ENCODE measurements at regions not wholly inside any gene's neighbourhood (a gene's known extent, or its start where the extent isn't known, plus 50 kb on each side); places are given as distances from the start of the nearest gene placed in this dataset.
"Not testable (repeated sequence)": the region's sequence is repeated elsewhere in the genome, so short reads cannot be mapped to it uniquely, and the experiment has no call there.

- no peak for DNase-seq (ENCODE audit: low read depth)
Measured at GRCh38 chr2:59428940-59429339, 1124.5 kb downstream of the BCL11A start.

- no peak for DNase-seq (ENCODE audit: low read depth)
Measured at GRCh38 chr2:59427980-59428379, 1125.5 kb downstream of the BCL11A start.

GRCh38 chr2:59425247-59425646, 1128.2 kb downstream of the BCL11A start:
- no peak for DNase-seq (ENCODE audit: low read depth)

GRCh38 chr2:59413751-59414570, 1139.5 kb downstream of the BCL11A start:
- DNase-seq (ENCODE audit: low read depth): no peak

GRCh38 chr2:59399126-59399525, 1154.3 kb downstream of the BCL11A start:
- no peak for DNase-seq (ENCODE audit: low read depth)

- DNase-seq (ENCODE audit: low read depth): no peak
Measured at GRCh38 chr2:59398081-59398480, 1155.4 kb downstream of the BCL11A start.

GRCh38 chr2:59395119-59395518, 1154.0 kb upstream of the FANCL start:
- DNase-seq (ENCODE audit: low read depth): no peak

GRCh38 chr2:59391896-59392295, 1150.8 kb upstream of the FANCL start:
- no peak for DNase-seq (ENCODE audit: low read depth)

- no peak for DNase-seq (ENCODE audit: low read depth)
Measured at GRCh38 chr2:59390581-59390980, 1149.5 kb upstream of the FANCL start.

GRCh38 chr2:59389240-59389639, 1148.1 kb upstream of the FANCL start:
- DNase-seq (ENCODE audit: low read depth): no peak

GRCh38 chr2:59385971-59386370, 1144.8 kb upstream of the FANCL start:
- no peak for DNase-seq (ENCODE audit: low read depth)

- DNase-seq (ENCODE audit: low read depth): no peak
Measured at GRCh38 chr2:59383473-59383872, 1142.3 kb upstream of the FANCL start.

GRCh38 chr2:59378127-59378526, 1137.0 kb upstream of the FANCL start:
- no peak for DNase-seq (ENCODE audit: low read depth)

- DNase-seq (ENCODE audit: low read depth): no peak
Measured at GRCh38 chr2:59366288-59366687, 1125.2 kb upstream of the FANCL start.

- DNase-seq (ENCODE audit: low read depth): no peak
Measured at GRCh38 chr2:59354498-59354897, 1113.4 kb upstream of the FANCL start.

GRCh38 chr2:59353306-59353921, 1112.3 kb upstream of the FANCL start:
- no peak for DNase-seq (ENCODE audit: low read depth)

- no peak for DNase-seq (ENCODE audit: low read depth)
Measured at GRCh38 chr2:59342166-59342565, 1101.0 kb upstream of the FANCL start.

- no peak for DNase-seq (ENCODE audit: low read depth)
Measured at GRCh38 chr2:59339837-59340207, 1098.7 kb upstream of the FANCL start.

- no peak for DNase-seq (ENCODE audit: low read depth)
Measured at GRCh38 chr2:59339121-59339836, 1098.2 kb upstream of the FANCL start.

GRCh38 chr2:59333007-59333406, 1091.9 kb upstream of the FANCL start:
- no peak for DNase-seq (ENCODE audit: low read depth)

GRCh38 chr2:59326581-59327365, 1085.6 kb upstream of the FANCL start:
- DNase-seq (ENCODE audit: low read depth): not testable (repeated sequence)

- DNase-seq (ENCODE audit: low read depth): no peak
Measured at GRCh38 chr2:59322870-59323269, 1081.7 kb upstream of the FANCL start.

Measured in activated T-cell treated with anti-CD3 and anti-CD28 coated beads for 24 hours (primary cell).